ENCODE measurements at regions not wholly inside any gene's neighbourhood (a gene's known extent, or its start where the extent isn't known, plus 50 kb on each side); places are given as distances from the start of the nearest gene placed in this dataset.

- intact Hi-C loops (cut with DNase I), result no loop called here
- H3K4me1 ChIP-seq, result no peaks in the 10 kb centered on the region
- peaks cover 0 to 21% (median 0%) of the 10 kb centered on the region in 7 donors for H3K27me3 ChIP-seq
- DNase-seq, result no peak
- 74 to 85% methylated on average over 4 of the region's 4 CpGs for WGBS, 2 donors
- no peak overlapping the region for H3K27ac ChIP-seq
- no peaks in the 10 kb centered on the region for H3K36me3 ChIP-seq
- H3K4me3 ChIP-seq, result no peak overlapping the region
- TF ChIP-seq, protein P1, sequence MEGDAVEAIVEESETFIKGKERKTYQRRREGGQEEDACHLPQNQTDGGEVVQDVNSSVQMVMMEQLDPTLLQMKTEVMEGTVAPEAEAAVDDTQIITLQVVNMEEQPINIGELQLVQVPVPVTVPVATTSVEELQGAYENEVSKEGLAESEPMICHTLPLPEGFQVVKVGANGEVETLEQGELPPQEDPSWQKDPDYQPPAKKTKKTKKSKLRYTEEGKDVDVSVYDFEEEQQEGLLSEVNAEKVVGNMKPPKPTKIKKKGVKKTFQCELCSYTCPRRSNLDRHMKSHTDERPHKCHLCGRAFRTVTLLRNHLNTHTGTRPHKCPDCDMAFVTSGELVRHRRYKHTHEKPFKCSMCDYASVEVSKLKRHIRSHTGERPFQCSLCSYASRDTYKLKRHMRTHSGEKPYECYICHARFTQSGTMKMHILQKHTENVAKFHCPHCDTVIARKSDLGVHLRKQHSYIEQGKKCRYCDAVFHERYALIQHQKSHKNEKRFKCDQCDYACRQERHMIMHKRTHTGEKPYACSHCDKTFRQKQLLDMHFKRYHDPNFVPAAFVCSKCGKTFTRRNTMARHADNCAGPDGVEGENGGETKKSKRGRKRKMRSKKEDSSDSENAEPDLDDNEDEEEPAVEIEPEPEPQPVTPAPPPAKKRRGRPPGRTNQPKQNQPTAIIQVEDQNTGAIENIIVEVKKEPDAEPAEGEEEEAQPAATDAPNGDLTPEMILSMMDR (IDR thresholded peaks at IDR 0.05), result no peak
- H3K9me3 ChIP-seq, result no peaks in the 10 kb centered on the region
- ATAC-seq, result no peak
Measured at GRCh38 chr7:26492816-26493215, 201.2 kb downstream of the SNX10 start.

DNA sequence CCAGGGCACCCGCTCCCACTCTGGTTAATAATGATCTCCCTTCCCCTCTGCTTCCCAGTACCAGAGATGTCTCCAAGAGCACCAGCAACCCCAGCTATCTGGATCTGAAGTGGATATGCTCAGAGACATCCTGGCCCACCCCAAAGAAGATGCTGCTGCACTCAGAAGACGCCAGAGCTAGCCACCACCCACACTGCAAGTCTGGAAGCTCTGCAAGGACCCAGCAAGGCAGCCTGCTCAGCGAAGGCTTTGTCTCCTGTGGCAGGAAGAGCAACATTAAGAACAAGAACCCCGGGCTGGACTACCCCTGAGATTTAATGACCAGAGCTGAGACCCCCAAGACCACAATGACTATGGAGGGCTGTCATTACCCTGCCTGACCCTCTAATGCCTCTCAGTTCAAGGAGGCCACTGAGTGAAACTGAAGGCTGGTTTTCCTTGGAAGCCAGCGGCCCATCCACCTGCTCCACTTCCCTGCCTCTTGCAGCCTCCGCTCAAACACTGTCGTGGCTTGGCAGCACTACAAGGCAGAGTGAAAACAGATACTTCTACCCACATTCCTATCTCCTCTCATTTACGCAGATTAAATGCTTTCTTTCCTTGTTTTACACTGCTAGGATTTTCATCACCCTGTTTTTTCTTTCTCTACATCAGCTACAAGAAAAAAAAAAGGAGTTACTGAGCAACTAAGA lies 202.2 kb downstream of the SNX10 start:
- intact Hi-C loops (cut with DNase I), result no loop called here
- ATAC-seq (no peak), DNase-seq (no peak)
- WGBS, 2 donors, result 75 to 85% methylated on average over 8 of the region's 8 CpGs
- Histone ChIP-seq H3K36me3 (no peaks in the 10 kb centered on the region), H3K27ac (no peak overlapping the region), H3K27me3 (peaks cover 0 to 17% (median 0%) of the 10 kb centered on the region in 7 donors), H3K4me1 (no peaks in the 10 kb centered on the region), H3K4me3 (no peak overlapping the region), H3K9me3 (no peaks in the 10 kb centered on the region)
- TF ChIP-seq, protein P1 (IDR thresholded peaks at IDR 0.05), result no peak

GRCh38 chr7:26495569-26495968 lies 203.9 kb downstream of the SNX10 start:
- no peak overlapping the region for H3K4me3 ChIP-seq
- peaks cover 0 to 15% (median 0%) of the 10 kb centered on the region in 7 donors for H3K27me3 ChIP-seq
- no peak overlapping the region for H3K27ac ChIP-seq
- no peak for DNase-seq
- no peak for ATAC-seq
- no peaks in the 10 kb centered on the region for H3K36me3 ChIP-seq
- TF ChIP-seq, protein P1 (IDR thresholded peaks at IDR 0.05), result no peak
- no peaks in the 10 kb centered on the region for H3K9me3 ChIP-seq
- intact Hi-C loops (cut with DNase I), result no loop called here
- H3K4me1 ChIP-seq, result no peaks in the 10 kb centered on the region
- WGBS, 2 donors, result 57 to 61% methylated on average over 2 of the region's 2 CpGs

GRCh38 chr7:26497801-26498596 lies 206.3 kb downstream of the SNX10 start:
- H3K27ac ChIP-seq, result no peak overlapping the region
- 81 to 82% methylated on average over 12 of the region's 12 CpGs for WGBS, 2 donors
- intact Hi-C loops (cut with DNase I), result loop anchor here in 1 of 10 donors (2.0 kb wide), 1 partner anchor 119 kb away; no protein-coding TSS in a partner anchor
- H3K27me3 ChIP-seq, result peaks cover 0 to 11% (median 0%) of the 10 kb centered on the region in 7 donors
- no peaks in the 10 kb centered on the region for H3K9me3 ChIP-seq
- no peak overlapping the region for H3K4me3 ChIP-seq
- no peaks in the 10 kb centered on the region for H3K4me1 ChIP-seq
- no peak for ATAC-seq
- H3K36me3 ChIP-seq, result no peaks in the 10 kb centered on the region
- TF ChIP-seq, protein P1 (IDR thresholded peaks at IDR 0.05), result no peak
- no peak for DNase-seq

Measured in heart right ventricle (tissue), 16 donors.